HG02763 (cell line): ENCODE measurements at regions not wholly inside any gene's neighbourhood (a gene's known extent, or its start where the extent isn't known, plus 50 kb on each side); places are given as distances from the start of the nearest gene placed in this dataset.
A peak's percentile ranks its signal among the peaks of the same experiment; 100 is the strongest.
"Not testable (repeated sequence)": the region's sequence is repeated elsewhere in the genome, so short reads cannot be mapped to it uniquely, and the experiment has no call there.

ENCODE experiments used
- ATAC-seq: cut with Tn5 transposase; IDR thresholded peaks from one replicate; pipeline ENCODE4 v1.9.1; 2021; ENCODE audit warnings: mild to moderate bottlenecking, moderate library complexity; ENCODE audit not compliant: unreplicated experiment

DNA sequence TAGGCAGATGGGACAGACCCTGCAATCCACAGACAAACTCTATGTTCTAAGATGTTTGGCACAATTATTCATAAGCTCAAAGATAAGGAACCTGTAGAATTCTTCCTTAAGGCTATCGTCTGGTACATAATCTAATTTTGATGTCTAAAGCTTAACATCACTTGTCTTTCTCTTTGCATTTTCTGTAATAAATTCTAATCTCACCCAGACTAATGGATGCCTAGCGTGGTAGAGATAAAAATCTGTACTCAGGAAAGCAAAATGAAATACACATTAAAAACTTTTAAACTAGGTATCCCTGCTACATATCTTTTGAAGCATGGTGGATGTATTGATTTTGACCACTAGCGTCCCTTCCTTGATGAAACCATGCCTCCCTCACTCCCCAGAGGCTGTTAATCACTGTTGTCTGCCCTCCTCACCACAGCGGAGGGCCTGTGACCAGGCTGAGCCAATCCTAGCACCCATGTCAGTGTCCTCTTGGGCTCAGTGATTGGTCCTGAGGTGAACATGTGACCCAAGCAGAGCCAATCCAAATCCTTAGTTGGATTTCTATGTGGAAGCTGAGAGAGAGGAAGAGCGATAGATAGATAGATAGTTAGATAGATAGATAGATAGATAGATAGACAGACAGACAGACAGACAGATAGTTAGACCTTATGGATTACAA lies 82.2 kb upstream of the GRK3 start:
- no peak for ATAC-seq

DNA sequence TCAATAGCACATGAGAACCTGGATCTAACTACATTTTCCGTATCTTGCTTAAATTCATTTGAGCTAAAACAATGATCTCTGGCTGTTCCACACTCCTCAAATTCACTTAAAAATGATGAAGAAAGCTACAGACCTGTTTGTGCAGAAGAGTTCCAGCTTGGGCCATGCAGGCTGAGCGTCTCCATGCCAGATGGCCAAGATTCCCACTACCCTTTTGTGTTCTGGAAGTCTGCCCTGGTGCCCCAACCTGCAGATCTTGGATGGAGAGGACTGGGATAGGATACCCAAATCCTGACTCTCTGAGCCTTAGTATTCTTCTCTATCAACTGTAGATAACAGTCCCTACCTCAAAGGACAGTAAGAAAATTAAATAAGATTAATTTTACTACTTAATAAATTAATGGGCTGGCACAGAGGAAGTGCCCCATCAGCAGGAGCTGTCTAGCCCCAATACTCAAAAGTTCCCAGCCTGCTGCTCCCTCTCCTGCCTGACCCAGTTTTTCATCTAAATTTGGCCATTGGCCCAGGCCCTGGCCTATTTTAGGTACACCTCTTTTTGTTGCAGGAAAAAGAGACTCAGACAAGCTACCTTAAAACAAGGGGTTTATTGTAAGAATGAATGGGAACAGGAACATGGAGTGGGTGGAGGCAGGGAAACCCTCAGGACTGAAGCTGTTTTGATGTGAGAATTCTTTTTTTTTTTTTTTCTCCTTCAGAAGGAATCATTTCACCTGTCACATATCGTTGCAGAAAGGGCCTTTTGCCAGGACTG lies 81.4 kb upstream of the GRK3 start:
- ATAC-seq = no peak

DNA sequence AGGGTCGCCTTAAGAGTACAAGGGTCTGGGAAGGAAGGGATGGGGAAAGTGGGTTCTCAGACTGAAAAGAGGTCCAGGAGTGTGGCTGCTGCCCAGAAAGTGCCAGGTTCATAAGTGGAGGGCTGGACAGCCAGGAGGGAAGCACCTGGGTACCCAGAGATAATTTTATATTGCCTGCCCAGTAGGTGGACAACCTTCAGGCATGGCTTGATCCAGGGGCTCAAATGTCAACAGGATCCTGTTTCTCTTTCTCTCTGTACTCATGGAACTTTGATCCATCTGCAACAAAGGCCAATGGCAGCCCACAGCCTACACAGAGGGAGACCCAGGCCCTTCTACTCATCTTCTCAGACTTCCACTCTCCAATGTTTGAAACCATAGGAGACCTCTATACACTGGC lies 80.5 kb upstream of the GRK3 start:
- ATAC-seq = no peak

DNA sequence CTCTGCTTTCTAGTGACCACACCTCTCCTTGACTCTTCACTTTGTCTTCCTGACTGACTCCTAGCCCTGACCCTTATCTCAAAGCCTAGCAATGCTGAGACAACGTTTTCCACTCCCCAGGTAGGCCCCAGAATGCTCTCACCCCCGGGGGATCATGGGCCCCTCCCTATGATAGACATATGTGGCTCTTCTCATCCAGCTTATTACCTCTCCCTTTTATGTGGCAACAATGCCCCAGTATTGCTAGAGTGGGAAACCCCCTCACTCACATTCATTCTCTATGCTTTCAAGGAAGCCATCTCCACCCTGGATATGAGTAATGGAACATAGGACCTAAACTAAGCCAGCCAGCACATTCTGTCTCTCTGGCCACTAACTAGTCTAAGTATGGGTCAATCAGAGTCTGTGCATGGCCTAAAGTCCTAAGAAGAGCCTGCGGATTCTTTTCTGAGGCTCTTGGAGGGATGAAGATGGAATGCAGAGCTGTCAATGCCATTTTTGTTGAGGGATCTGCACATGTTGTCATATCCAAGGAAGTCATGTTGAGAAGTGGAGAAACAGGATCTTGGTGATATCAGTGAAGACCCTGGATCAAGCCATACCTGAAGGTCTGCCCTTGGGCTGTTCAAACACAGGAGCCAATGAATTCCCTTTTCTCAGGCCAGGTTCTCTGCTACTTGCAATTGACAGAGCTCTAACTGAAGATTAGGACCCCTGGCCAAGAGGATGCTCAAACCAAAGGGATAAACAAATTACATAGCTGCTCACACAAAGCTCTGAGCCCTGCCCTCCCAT lies 79.8 kb upstream of the GRK3 start:
- no peak for ATAC-seq

DNA sequence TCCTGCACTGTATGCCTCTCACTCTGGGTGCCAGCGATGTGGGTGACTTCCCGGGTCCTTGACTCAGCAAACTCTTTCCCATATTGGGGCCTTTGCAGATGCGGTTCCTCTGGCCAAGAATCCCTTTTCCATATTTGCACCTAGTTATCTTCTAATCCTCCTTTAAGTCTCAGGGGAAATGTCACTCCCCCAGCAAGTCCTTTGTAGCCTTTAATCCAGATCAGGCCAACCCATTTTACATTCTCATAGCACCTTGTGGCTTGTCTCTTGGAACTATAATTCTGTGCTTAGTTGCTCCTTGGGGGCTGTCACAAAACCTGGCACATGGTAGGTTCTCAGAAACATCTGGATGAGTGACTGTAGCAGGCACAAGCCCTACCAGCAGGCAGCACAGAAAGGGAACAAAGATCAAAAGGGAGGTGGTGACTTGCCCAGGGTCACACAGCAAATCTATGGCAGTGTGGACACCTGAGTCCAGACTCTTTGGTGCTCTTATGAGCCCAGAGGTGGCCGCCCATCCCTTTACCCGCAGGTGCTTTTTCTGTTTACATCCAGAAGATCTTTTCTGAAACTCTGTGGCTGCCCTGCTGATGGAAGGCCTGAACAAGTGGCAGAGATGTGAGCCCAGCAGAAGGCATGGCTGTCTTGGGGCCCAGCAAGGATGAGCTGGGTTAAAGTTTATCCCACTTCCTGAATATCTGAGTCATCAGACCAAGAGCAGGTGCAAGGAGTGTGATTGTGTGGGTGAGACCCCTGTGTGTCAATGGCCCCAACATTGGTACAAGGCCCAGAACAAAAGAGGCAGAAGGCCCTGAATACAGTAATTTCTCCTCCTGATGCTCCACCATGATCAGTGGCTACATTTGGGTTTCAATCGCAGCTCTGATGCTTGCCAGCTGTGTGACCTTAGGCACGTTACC lies 78.6 kb upstream of the GRK3 start:
- peak; percentile 60 for ATAC-seq

DNA sequence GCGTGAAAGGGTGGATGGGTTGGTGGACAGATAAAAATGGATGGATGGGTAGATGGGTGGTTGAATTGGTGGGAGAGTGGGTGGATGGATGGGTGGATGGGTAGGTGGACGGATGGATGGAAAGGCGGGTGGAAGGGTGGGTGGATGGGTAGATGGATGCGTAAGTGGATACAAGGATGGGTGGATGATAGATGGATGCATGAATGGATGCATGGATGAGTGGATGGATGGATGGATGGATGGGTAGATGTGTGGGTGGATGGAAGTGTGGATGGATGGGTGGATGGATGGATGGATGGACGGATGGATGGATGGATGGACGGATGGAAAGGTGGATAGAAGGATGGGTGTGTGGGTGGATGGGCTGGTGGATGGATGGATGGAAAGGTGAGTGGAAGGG lies 77.0 kb upstream of the GRK3 start:
- ATAC-seq = no peak

DNA sequence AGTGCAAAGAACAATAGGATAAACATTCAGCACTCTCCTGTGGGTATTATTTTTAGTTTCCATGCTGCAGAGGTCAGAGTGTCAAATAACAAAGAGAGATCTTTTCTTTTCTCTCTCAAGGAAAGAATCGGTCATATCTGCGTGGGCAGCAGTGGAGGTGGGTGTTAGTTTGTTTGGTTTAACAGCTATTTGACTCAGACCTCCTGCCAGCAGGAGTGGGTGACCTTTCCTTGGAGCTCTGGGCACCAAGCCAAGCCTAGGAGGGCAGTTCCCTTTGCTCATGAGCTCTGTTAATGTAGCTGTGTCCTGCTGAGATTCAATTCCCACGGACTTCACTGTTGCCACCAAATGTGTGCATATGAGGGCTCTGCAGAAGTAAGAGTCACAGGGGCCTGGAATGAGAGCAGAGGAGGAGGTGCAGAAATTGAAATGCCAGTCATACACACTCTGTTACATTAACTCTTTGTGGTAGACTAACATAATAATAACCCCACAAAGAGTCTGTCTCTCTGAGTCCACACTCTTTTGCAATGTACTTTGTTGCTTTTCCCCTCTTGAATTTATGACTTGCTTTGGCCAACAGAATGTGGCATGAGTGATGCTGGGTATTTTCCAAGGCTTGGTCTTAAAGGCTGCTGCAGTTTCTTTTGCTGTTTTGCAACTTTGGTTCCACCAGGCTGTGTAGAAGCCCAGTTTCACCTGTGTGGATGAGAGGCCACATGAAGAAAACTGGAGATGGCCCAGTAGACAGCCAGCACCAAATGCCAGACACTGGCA lies 76.0 kb upstream of the GRK3 start:
- no peak for ATAC-seq

DNA sequence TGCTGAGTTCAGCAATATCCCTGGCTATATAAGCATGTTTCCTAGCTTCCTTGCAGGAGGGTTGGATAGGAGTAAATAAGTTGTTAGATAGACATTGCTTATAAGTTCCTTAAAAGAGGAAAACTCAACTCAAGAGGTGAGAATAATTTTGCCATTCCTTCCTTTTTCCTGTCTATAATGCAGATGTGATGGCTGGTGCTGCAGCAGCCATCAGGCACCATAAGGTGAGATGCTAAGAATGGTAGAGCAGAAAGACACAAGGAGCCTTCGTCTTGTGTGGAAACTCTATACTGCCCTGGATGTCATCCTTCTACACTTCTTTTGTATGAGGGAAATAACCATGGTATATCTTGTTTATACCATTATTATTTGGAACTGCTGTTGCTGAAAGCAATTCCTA lies 74.5 kb upstream of the GRK3 start:
- ATAC-seq = no peak

DNA sequence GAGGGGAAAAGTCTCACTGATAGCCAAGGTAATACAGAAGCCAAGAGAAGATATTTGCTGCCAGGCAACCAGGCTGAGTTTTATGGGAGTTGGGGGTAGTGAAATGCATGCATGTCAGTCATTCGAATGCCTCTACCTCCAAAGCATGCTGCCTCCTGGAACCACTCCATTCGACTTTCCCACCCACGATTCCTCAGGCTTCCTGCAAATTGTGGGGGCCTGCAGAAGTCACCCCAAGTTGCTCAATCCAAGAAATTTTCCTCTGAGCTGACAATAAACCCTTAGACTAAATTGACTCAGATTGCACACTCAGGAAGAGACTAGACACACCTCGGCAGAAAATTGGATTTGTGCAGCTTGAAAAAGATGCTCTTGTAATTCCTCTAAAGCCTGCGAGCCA lies 73.6 kb upstream of the GRK3 start:
- ATAC-seq = no peak

DNA sequence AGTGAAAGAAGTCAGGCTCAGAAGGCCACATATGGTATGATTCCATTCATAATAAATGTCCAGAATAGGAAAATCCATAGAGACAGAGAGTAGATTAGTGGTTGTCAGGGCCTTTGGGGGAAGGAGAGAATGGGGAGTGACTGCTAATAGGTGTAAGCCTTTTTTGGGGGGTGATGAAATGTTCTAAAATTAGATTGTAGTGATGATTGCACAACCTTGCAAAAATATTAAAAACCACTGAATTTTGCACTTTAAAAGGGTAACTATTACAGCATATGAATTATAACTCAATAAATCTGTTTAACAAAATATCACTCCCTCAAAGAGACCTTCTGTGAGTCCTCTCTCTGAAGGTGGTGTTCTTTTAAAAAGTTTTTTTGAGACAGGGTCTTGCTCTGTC lies 72.3 kb upstream of the GRK3 start:
- ATAC-seq = no peak

DNA sequence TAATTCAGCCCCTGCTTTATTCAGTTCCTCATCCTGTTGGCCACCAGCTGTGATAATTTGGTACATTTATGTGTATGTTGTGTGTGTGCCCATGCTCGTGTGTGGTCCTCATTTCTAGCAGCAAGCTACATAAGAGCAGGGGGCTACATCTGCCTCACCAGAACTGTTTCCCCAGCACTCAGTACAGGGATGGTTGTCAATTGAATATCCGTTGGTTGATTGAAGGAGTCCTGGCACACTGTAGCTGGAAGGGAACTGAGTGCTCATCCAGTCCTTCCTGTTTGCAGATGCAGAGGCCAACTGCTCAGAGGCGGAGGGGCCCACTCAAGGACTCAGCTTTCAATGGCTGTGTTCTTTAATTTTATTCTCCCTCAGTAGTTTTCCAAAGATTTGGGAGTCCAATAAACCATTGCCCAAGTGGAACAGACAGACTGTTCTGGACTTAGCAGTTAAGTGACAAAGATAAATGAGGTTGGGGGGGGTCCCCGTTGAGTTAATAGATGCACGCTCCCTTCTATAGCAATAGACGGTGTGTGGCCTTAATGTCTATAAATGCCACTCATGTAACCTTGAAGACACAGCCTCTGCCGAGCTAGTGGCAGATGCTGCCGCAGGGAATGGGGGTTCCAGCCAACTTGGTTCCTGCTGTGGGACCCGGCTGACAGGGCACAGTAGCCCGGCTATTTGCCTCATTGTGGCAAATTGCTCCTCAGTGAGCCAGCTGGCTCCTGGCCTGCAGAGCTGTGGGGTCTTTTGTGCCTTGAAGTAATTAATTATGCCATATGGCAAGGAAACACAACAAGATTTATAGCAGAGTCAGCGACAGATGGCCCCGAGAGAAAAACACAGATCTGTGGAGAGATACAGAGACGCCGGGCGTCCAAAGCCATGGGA lies 71.4 kb upstream of the GRK3 start:
- no peak for ATAC-seq

DNA sequence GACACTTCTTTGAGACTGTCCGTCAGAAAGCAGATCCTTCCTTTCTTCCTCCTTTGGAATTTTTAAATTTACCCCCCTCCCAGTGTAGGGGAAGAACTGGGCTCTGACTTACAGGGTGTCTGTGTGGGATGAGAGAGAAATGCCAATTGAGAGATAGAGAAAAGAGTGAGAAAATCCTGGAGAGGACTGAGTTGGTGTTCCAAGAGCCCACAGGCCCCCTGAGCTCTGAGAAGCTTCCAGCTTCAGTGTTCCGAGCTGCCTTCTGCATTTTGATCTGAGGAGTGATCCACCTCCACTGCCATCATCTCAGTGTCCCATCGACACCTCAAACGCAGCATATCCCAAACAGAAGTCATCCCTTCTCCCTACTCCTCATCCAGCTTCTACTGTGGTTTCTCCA lies 70.7 kb upstream of the GRK3 start:
- ATAC-seq = no peak

DNA sequence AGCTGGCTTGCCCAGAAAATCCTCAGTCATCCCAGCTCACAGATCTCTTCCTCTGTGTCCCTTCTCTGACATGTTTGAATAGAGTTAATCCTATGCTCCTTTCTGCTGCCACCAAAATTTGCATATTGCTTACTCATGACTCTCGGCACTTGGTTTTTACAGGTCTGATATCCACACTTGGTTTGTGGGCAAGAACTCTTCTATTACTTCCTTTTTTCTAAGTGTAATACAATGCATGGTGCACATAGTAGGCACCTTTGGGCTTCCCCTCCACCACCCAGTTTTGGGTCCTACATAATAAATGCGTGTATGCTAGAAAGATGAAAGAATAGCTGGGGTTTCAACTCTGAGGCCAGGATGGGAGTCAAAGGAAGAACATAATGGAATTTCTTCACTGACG lies 69.7 kb upstream of the GRK3 start:
- no peak for ATAC-seq

DNA sequence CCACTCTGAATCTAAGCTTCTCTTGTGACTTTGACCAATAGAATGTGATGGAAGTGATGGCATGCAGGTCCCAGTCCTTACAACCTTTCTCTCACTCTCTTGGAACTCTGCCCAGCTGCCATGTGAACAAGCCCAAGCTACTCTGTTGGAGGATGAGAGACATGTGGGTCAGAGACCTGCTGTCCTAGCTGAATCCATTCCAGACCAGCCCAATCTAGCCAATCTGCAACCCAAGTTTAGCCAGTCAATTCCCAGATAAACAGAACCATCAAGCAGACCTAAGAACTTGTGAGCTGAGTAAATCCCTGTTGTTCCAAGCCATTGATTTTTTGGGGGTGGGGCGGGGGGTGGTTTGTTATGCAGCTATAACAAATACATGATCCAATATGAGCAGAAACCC lies 69.2 kb upstream of the GRK3 start:
- ATAC-seq = no peak

DNA sequence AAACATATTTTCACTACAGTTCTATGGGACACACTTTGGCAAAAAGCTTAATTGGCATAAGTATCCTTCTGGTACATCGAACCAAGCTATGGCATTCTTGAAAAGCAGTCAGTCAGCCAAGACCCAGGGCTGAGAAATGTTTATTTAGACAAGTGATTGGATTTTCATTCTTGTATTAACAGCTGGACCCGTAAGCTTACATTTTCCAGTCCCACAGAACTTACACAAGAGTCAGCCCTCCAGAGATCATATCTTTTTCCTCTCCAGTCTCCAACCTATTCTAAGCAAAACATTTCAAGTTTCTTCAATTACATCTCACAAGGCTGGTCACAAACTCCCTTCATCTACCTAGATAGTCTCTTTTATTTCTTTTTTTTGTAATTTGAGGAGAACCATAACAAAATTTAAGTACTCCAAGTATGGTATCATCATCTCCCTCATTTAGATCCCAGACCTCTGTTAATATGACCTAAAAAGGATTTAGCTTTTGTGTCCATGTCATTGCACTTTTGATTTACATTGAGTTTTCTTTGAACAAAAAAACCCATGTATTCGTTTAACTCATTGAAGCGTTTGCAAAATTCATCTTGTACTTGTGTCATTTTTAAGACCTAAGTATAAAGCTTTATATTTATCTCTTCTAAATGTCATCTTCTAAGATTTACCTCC lies 67.9 kb upstream of the GRK3 start:
- ATAC-seq = no peak

DNA sequence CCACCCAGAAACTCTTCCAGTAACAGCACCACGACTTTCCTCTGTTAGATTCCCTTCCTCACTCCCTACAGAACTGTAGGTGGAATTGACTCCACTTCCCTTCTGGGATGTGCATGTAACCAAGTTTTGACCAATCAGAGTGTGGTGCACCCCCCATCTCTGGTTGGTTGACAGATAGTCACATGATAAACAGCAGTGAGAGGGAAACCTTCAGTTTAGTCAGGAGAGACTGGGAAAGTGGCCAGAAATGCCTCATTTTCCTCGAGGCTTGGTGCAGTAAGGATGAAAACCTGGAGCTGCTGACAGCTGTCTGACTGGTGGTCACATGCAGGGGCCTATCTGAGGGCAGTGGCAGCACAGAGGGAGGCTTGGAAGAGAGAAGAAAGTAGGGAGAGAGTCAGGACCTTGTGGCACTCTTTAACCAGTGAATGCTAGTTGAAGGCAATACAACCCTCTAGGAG lies 67.3 kb upstream of the GRK3 start:
- ATAC-seq = no peak

DNA sequence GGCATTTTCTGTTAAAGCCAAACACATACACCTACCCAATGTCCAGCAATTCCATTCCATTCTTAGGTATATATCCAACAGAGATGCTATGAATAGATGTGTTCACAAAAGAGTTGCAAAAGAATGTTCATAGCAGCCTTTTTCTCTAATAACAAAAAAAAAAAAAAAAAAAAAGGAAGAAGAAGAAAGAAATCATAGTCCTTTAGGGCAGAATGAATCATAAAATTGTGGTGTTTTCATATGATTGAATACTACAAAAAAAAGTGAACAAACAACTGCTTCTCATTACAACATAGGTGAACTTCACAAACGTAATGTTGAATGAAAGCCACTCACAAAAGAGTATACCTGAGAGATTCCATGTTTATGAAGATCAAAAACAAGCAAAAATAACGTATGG lies 66.8 kb upstream of the GRK3 start:
- ATAC-seq = no peak

DNA sequence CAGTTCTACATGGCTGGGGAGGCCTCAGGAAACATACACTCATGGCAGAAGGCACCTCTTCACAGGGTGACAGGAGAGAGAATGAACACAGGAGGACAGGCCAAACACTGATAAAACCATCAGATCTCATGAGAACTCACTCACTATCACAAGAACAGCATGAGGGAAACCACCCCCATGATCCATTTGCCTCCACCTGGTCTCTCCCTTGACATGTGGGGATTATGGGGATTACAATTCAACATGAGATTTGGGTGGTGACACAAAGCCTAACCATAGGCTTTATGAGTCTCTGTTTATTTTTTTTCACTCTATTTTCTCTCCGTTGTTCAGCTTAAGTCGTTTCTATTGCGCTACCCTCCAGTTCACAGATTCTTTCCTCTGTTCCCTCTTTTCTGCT lies 63.8 kb upstream of the GRK3 start:
- not testable (repeated sequence) for ATAC-seq
